ENCODE measurements at regions not wholly inside any gene's neighbourhood (a gene's known extent, or its start where the extent isn't known, plus 50 kb on each side); places are given as distances from the start of the nearest gene placed in this dataset.

- TF ChIP-seq USF2 (IDR thresholded peaks at IDR 0.05; ENCODE audit: low read length) (no peak), POLR2A (IDR thresholded peaks at IDR 0.05; ENCODE audit: control extremely low read depth in 1 of 2, low read depth in 2 of 2, low read length in 2 of 2) (no peak), JUN (IDR thresholded peaks at IDR 0.05; ENCODE audit: low read depth, low read length) (no peak), RBBP5 (IDR thresholded peaks at IDR 0.05; ENCODE audit: borderline replicate concordance, low read depth, low read length) (no peak), BCL11A (IDR thresholded peaks at IDR 0.05; ENCODE audit: low read depth in 2 of 2, low read length in 2 of 2) (no peak)
Observed at GRCh38 chr3:178152031-178152806, 384.0 kb upstream of the KCNMB2 start (continued).
